Suprapubic skin (tissue), 4 donors: ENCODE measurements at regions not wholly inside any gene's neighbourhood (a gene's known extent, or its start where the extent isn't known, plus 50 kb on each side); places are given as distances from the start of the nearest gene placed in this dataset.

ENCODE experiments used
- DNase-seq, 2 donors: peaks; one replicate each; pipeline ENCODE4 v3.0.0-alpha.2; 2019; ENCODE audit warnings: low spot score in 2 of 2
- H3K27ac ChIP-seq: fragments of 200-600 bp; sonication (generic); one replicate; pipeline ENCODE4 v1.5.1; 2019
- H3K27me3 ChIP-seq: fragments of 200-600 bp; sonication (generic); one replicate; pipeline ENCODE4 v1.5.1; 2019
- H3K36me3 ChIP-seq: fragments of 200-600 bp; sonication (generic); one replicate; pipeline ENCODE4 v1.5.1; 2019
- H3K4me1 ChIP-seq: fragments of 200-600 bp; sonication (generic); one replicate; pipeline ENCODE4 v1.5.1; 2019
- H3K4me3 ChIP-seq: fragments of 200-600 bp; sonication (generic); one replicate; pipeline ENCODE4 v1.5.1; 2019; ENCODE audit warnings: mild to moderate bottlenecking
- H3K9me3 ChIP-seq: fragments of 200-600 bp; sonication (generic); one replicate; pipeline ENCODE4 v1.5.1; 2019
- CTCF ChIP-seq, 2 donors: fragments of 200-600 bp in 1 of 2; fragments of 450-650 bp in 1 of 2; sonication (generic) in 1 of 2; IDR thresholded peaks; one replicate each; pipeline ENCODE4 v1.5.1; 2016 to 2019; ENCODE audit warnings: antibody characterized with exemption in 2 of 2, mild to moderate bottlenecking in 1 of 2, moderate library complexity in 1 of 2
- EP300 ChIP-seq: sonication (generic); formaldehyde crosslinking; IDR thresholded peaks from one replicate; pipeline ENCODE4 v1.6.1; 2017; ENCODE audit warnings: antibody characterized with exemption
- POLR2A ChIP-seq, 2 donors: fragments of 450-650 bp; IDR thresholded peaks; one replicate each; pipeline ENCODE4 v1.6.1; 2017; ENCODE audit warnings: antibody characterized with exemption in 2 of 2, mild to moderate bottlenecking in 2 of 2, moderate library complexity in 2 of 2
- POLR2AphosphoS5 ChIP-seq, 3 donors: sonication (generic); formaldehyde crosslinking; IDR thresholded peaks; one replicate each; pipeline ENCODE4 v1.6.1; 2017; ENCODE audit warnings: antibody characterized with exemption in 3 of 3
- WGBS: methylation state at CpG from one replicate; pipeline ENCODE4 v1.1.5; 2018; 5-methylcytosine and 5-hydroxymethylcytosine counted together

- Histone ChIP-seq H3K9me3 (no peaks in the 10 kb centered on the region), H3K36me3 (no peaks in the 10 kb centered on the region), H3K4me3 (no peak overlapping the region), H3K4me1 (no peaks in the 10 kb centered on the region), H3K27me3 (no peaks in the 10 kb centered on the region), H3K27ac (no peak overlapping the region)
- no peak for TF ChIP-seq POLR2A (IDR thresholded peaks at IDR 0.05)
- TF ChIP-seq POLR2AphosphoS5 (IDR thresholded peaks at IDR 0.05): no peak
- TF ChIP-seq EP300: no peak
- no peak for TF ChIP-seq CTCF (IDR thresholded peaks at IDR 0.05)
- 46% methylated on average over 4 of the region's 4 CpGs for WGBS
- DNase-seq: no peak
These were observed 133.0 kb upstream of the TMEM161B start for GRCh38 chr5:88401686-88402085.

DNA sequence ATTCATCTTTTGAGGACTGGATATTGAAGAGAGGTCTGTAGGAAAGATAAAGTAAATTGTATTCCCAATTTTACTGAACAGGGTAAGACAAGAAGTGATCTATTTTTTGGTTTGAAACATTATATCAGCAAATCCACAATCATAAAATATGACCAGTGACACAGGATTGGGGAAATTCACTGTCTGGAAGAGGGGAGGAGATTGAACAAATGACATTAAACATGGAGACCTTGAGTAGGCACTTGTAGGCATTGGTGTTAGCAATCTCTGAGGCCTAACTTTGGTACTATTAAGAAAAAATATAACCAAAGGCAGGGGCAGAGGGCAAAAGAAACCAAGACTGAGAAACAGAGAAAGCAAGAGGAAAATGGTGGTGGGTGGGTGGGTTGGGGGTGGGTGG lies 132.6 kb upstream of the TMEM161B start:
- H3K4me3 ChIP-seq: no peak overlapping the region
- no peaks in the 10 kb centered on the region for H3K27me3 ChIP-seq
- no peak for DNase-seq
- H3K27ac ChIP-seq: no peak overlapping the region
- no peaks in the 10 kb centered on the region for H3K9me3 ChIP-seq
- H3K4me1 ChIP-seq: no peaks in the 10 kb centered on the region
- no peak for TF ChIP-seq CTCF (IDR thresholded peaks at IDR 0.05)
- no peak for TF ChIP-seq EP300
- no peak for TF ChIP-seq POLR2AphosphoS5 (IDR thresholded peaks at IDR 0.05)
- TF ChIP-seq POLR2A (IDR thresholded peaks at IDR 0.05): no peak
- no peaks in the 10 kb centered on the region for H3K36me3 ChIP-seq

- TF ChIP-seq POLR2AphosphoS5 (IDR thresholded peaks at IDR 0.05) (no peak), CTCF (IDR thresholded peaks at IDR 0.05) (no peak), EP300 (no peak), POLR2A (IDR thresholded peaks at IDR 0.05) (no peak)
- Histone ChIP-seq H3K36me3 (no peaks in the 10 kb centered on the region), H3K27me3 (no peaks in the 10 kb centered on the region), H3K4me1 (no peaks in the 10 kb centered on the region), H3K27ac (no peak overlapping the region), H3K4me3 (no peak overlapping the region), H3K9me3 (no peaks in the 10 kb centered on the region)
- no peak for DNase-seq
- 54% methylated on average over 2 of the region's 2 CpGs for WGBS
These were observed 130.9 kb upstream of the TMEM161B start for GRCh38 chr5:88399561-88399960.

- 66% methylated on average over 4 of the region's 4 CpGs for WGBS
- no peak for DNase-seq
- Histone ChIP-seq H3K36me3 (no peaks in the 10 kb centered on the region), H3K4me3 (no peak overlapping the region), H3K9me3 (no peaks in the 10 kb centered on the region), H3K4me1 (no peaks in the 10 kb centered on the region), H3K27me3 (no peaks in the 10 kb centered on the region), H3K27ac (no peak overlapping the region)
- TF ChIP-seq EP300 (no peak), POLR2AphosphoS5 (IDR thresholded peaks at IDR 0.05) (no peak), CTCF (IDR thresholded peaks at IDR 0.05) (no peak), POLR2A (IDR thresholded peaks at IDR 0.05) (no peak)
These were observed 129.7 kb upstream of the TMEM161B start for GRCh38 chr5:88398316-88398715.

DNA sequence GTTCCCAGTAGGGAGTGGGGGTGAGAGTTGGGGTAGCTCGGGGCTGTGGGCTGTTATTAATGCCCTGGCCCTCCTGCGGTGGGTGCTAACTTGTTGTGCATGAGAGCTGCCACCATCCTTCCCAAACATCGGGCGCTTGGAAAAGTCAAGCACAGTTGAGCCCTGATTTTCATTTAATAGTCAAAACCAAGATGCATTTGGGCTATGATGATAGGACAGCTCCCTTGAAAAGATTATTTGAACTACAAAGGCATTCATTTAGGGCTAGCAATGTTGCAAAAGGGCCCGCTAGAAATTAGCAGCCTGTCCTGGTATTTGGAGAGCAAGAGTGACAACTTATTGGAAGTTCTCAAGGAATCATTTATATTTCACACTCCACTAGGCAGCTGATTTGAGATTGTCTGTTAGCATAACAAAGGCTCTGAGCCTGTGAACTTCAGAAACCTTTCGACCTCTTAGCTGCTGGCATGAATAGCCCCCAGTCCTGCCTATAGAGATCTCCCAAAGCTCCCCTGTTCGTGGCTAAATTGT lies 128.2 kb upstream of the TMEM161B start:
- TF ChIP-seq POLR2AphosphoS5 (IDR thresholded peaks at IDR 0.05) (no peak), POLR2A (IDR thresholded peaks at IDR 0.05) (no peak)
- Histone ChIP-seq H3K36me3 (no peaks in the 10 kb centered on the region), H3K4me3 (no peak overlapping the region), H3K9me3 (no peaks in the 10 kb centered on the region), H3K27me3 (no peaks in the 10 kb centered on the region), H3K4me1 (no peaks in the 10 kb centered on the region), H3K27ac (no peak overlapping the region)
- DNase-seq: no peak
- WGBS: 52% methylated on average over 7 of the region's 7 CpGs

DNA sequence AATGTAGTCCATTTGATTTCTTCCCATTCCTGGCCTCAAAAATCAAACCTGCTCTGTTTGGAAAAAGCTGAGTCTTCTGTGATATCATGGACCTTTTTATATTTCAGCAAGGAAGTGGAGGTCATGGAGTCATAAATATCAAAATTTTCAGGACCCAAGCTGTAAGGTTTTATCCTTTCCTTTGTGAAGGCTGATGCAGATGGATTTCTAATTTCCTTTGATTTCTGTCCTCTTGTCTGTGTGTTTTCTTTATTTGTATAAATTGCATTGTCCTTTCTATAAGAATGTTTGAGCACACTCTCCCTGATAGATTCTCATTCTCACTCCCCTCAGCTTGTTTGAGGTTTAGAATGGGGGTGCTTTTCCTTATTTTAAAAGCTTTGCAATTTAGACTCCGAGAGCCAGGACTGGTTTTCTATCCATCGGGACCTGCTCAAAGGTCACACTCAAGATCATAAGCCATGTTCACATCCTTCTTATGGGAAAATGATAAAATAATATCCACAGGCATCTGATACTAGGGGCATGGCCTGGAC lies 127.4 kb upstream of the TMEM161B start:
- no peaks in the 10 kb centered on the region for H3K27me3 ChIP-seq
- 84% methylated on average over 2 of the region's 2 CpGs for WGBS
- H3K4me1 ChIP-seq: no peaks in the 10 kb centered on the region
- H3K27ac ChIP-seq: no peak overlapping the region
- TF ChIP-seq POLR2AphosphoS5 (IDR thresholded peaks at IDR 0.05) (no peak), CTCF (IDR thresholded peaks at IDR 0.05) (no peak), EP300 (no peak), POLR2A (IDR thresholded peaks at IDR 0.05) (no peak)
- H3K9me3 ChIP-seq: no peaks in the 10 kb centered on the region
- H3K4me3 ChIP-seq: no peak overlapping the region
- no peaks in the 10 kb centered on the region for H3K36me3 ChIP-seq
- DNase-seq: no peak
